Activated CD4-positive, alpha-beta T cell treated with anti-CD3 and anti-CD28 coated beads, Interleukin-2, amount 10 ng/mL, durations not matched to agents 7 days and 5 days (primary cell): ENCODE measurements at regions not wholly inside any gene's neighbourhood (a gene's known extent, or its start where the extent isn't known, plus 50 kb on each side); places are given as distances from the start of the nearest gene placed in this dataset.
"Not testable (repeated sequence)": the region's sequence is repeated elsewhere in the genome, so short reads cannot be mapped to it uniquely, and the experiment has no call there.

Experiments used
- CTCF ChIA-PET: fragments of 350-600 bp; sonication (Branson Sonifier 250); formaldehyde crosslinking; loops from one replicate; lab custom pipeline; 2021; ENCODE audit warnings: antibody characterized with exemption; lab: Charles Lee
- POLR2A ChIA-PET: fragments of 350-600 bp; sonication (Branson Sonifier 250); formaldehyde crosslinking; loops from one replicate; lab custom pipeline; 2021; ENCODE audit warnings: antibody characterized with exemption; lab: Charles Lee
- DNase-seq: peaks from one replicate; pipeline ENCODE4 v3.0.0-alpha.2; 2020
- H3K27ac Mint-ChIP-seq: one replicate; pipeline ENCODE4 v1.8.0; 2021; ENCODE audit warnings: mild to moderate bottlenecking, moderate library complexity, mixed read lengths
- H3K27me3 Mint-ChIP-seq: one replicate; pipeline ENCODE4 v1.8.0; 2021; ENCODE audit warnings: mixed read lengths
- H3K36me3 Mint-ChIP-seq: one replicate; pipeline ENCODE4 v1.8.0; 2021; ENCODE audit warnings: low read depth, mixed read lengths
- H3K4me1 Mint-ChIP-seq: one replicate; pipeline ENCODE4 v1.8.0; 2021; ENCODE audit warnings: mixed read lengths
- H3K4me3 Mint-ChIP-seq: one replicate; pipeline ENCODE4 v1.8.0; 2021; ENCODE audit warnings: mild to moderate bottlenecking, moderate library complexity, mixed read lengths
- H3K9me3 Mint-ChIP-seq: one replicate; pipeline ENCODE4 v1.8.0; 2021; ENCODE audit warnings: mixed read lengths

DNA sequence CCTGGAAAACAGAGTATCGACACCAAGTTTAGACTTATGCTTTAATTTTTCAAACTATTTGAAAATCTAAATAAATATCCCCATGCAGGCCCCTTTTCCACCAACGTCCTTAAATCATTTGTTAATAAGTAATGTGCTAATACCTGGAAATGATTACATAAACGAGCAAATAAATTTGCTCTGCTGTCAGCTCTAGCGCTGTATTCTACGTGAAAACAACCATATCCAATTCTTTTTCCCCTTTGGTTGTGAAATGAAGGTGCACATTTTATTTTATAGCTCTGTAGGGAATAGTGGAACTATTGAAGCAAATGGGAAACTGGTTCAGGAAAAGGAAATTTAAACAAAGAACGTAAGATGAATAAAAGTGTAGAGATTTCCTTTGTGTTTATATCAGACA, 137.7 kb upstream of the ZNF608 start:
- Mint-ChIP-seq H3K4me1 (no peaks in the 10 kb centered on the region), H3K4me3 (no peak overlapping the region), H3K36me3 (no peaks in the 10 kb centered on the region), H3K9me3 (no peaks in the 10 kb centered on the region), H3K27me3 (no peaks in the 10 kb centered on the region), H3K27ac (no peak overlapping the region)
- ChIA-PET CTCF (interaction anchor here (0.8 kb wide), 1 partner anchor 10 kb away, joined by 3 read pairs; no protein-coding TSS in a partner anchor), POLR2A (no interaction called here)
- DNase-seq = no peak

DNA sequence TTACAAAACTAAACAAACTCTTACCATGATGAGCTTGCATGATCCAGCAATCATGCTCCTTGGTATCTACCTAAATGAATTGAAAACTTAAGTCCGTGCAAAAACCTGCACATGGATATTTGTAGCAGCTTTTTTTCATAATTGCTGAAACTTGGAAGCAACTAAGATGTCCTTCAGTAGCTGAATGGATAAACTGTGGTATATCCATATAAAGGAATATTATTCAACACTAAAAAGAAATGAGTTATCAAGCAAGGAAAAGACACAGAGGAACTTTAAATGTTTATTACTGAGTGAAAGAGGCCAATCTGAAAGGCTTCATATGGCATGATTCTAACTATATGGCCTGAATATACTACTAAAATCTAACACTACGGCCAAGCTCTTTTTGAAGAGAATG, 139.1 kb upstream of the ZNF608 start:
- ChIA-PET CTCF (no interaction called here), POLR2A (no interaction called here)
- Mint-ChIP-seq H3K36me3 (no peaks in the 10 kb centered on the region), H3K27me3 (no peaks in the 10 kb centered on the region), H3K27ac (no peak overlapping the region), H3K4me1 (no peaks in the 10 kb centered on the region), H3K9me3 (no peaks in the 10 kb centered on the region), H3K4me3 (no peak overlapping the region)
- no peak for DNase-seq

DNA sequence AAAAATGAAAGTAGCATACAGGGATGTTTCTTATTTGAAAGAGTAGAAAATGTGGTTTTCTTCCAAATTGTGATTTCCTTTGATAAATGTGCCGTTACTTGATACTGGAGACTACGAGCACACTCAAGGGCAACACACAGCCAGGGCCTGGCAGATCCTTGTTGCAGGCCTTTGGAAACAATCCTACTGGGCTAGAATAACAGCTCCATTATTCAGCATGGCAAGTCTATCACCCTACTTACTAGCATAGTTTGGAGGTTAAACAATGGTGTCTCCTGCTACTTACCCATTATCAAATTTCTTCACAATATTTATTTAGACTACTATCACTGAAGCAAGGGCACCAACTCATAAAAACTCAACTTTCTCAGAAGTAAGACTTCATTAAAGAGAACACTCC, 140.8 kb upstream of the ZNF608 start:
- Mint-ChIP-seq H3K36me3 (no peaks in the 10 kb centered on the region), H3K27ac (no peak overlapping the region), H3K4me1 (no peaks in the 10 kb centered on the region), H3K27me3 (no peaks in the 10 kb centered on the region), H3K4me3 (no peak overlapping the region), H3K9me3 (no peaks in the 10 kb centered on the region)
- CTCF ChIA-PET = no interaction called here
- DNase-seq = no peak
- POLR2A ChIA-PET = no interaction called here

DNA sequence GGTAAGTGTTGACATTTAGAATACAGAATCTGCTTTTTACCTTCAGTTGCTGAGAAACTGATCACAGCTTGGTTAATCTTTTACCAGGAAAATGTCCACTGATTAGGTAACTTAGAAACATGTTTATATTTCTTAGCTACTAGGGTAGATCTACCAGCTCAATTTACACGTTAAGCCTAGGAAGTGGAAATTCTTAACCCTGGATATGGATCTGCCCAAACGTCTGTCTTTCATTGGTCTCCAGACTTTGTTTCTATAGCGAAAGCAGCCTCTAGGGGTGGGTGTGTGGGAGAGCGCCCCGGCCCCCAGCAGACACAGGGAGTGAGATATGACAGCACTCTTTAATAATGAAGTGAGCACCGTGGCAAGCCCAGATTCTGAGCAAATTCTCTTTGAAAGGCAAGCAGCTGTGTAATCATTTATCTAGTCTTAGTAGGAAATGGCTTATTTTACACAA, 141.6 kb upstream of the ZNF608 start:
- no peak overlapping the region for H3K4me3 Mint-ChIP-seq
- no peak overlapping the region for H3K27ac Mint-ChIP-seq
- no peaks in the 10 kb centered on the region for H3K36me3 Mint-ChIP-seq
- peaks cover 3% of the 10 kb centered on the region for H3K9me3 Mint-ChIP-seq
- H3K27me3 Mint-ChIP-seq = no peaks in the 10 kb centered on the region
- POLR2A ChIA-PET = no interaction called here
- H3K4me1 Mint-ChIP-seq = no peaks in the 10 kb centered on the region
- DNase-seq = no peak
- CTCF ChIA-PET = no interaction called here

DNA sequence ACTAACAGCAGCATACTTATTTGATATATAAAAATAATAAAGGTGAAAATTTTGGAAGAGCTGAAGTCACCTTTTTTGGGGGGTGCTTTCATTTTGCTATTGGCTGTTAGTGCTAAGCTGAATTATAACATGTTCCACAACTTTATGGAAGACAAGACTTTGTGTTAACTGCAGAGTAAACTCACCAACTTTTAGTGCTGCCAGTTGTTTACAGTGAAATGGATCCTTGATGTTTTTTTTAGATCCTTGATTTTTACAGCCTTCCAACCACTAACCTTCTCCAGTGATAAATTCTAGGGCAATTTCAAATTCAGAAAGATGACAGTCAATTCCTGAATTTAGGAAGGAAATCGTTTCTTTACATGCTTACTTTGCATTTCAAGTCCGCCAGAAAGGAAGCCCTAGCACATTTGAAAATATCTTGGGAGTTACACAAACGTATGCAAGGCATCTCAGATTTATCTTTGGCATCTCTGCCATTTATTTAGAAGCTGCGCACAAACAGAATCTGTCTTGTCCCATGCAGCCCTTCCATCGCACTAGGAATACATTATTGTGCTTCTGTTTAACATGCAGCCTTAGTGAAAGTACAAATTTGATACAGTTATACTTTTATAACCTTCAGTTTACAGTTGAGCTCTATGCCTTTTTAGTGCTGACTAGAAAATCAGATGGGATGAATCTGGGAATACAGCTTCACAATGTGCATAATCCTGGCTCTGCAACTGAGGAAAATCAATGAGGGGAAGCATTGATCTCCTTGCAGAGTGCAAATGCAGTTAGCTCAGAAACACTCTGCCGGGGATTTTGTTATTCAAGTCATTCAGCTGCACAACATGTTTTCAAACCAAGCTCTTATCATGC, 142.4 kb upstream of the ZNF608 start:
- Mint-ChIP-seq H3K36me3 (no peaks in the 10 kb centered on the region), H3K4me3 (no peak overlapping the region), H3K27ac (no peak overlapping the region), H3K27me3 (no peaks in the 10 kb centered on the region), H3K9me3 (peaks cover 3% of the 10 kb centered on the region), H3K4me1 (no peaks in the 10 kb centered on the region)
- DNase-seq = no peak
- POLR2A ChIA-PET = no interaction called here
- CTCF ChIA-PET = no interaction called here

DNA sequence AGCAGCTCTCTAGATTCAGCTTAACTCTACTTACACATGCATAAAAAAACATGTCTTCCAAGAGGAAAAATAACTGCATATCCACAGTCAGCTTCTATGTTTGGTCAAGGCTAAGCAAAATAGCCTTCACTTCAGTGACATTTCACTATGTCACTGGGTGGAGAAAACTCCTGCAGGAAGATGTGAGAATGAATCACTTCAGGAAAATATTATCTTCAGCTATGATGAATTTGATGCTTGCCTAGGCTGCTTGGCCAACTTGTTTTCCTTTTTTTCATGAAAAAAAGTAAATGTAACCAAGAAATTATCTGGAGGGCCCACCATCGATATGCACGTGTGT, 143.0 kb upstream of the ZNF608 start:
- DNase-seq = no peak
- Mint-ChIP-seq H3K27me3 (no peaks in the 10 kb centered on the region), H3K4me1 (no peaks in the 10 kb centered on the region), H3K4me3 (no peak overlapping the region), H3K36me3 (no peaks in the 10 kb centered on the region), H3K27ac (no peak overlapping the region), H3K9me3 (peaks cover 3% of the 10 kb centered on the region)
- ChIA-PET CTCF (no interaction called here), POLR2A (no interaction called here)

DNA sequence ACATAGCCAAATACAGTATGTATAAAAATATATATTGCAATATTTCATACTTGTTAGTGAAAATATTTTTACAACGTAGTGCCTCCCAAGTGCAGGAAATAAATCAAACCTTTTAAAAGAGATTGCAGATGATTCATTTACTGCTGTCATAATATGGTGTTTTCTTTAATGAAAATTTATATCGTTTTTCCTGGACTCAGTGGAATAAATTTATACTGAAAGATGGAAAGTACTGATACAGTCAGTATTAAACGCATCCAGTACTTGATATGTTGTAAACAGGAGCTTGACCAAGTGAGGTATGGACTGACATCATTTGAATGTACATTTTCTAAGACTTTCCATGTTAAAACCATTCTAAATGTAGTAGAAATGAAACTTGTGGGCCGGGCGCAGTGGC, 143.4 kb upstream of the ZNF608 start:
- Mint-ChIP-seq H3K36me3 (no peaks in the 10 kb centered on the region), H3K9me3 (peaks cover 3% of the 10 kb centered on the region), H3K4me1 (no peaks in the 10 kb centered on the region), H3K27ac (no peak overlapping the region), H3K4me3 (no peak overlapping the region), H3K27me3 (no peaks in the 10 kb centered on the region)
- ChIA-PET POLR2A (no interaction called here), CTCF (no interaction called here)
- DNase-seq = no peak

DNA sequence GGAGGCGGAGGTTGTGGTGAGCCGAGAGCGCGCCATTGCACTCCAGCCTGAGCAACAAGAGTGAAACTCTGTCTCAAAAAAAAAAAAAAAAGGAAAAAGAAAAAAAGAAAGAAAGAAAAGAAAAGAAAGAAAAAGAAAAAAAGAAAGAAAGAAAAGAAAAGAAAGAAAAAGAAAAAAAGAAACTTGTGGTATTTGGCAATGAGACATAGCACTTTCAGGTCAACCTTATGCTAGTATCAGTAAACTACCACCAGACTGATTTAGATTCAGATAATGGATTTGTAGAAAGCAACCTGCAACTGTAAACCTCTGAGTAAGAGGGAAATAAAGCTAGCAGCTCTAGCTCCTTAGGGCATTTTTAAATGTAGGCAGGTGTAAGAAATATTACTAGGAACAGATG, 144.0 kb upstream of the ZNF608 start:
- H3K9me3 Mint-ChIP-seq, H3K27me3 Mint-ChIP-seq, CTCF ChIA-PET, H3K4me1 Mint-ChIP-seq, H3K27ac Mint-ChIP-seq, H3K36me3 Mint-ChIP-seq, H3K4me3 Mint-ChIP-seq, POLR2A ChIA-PET, DNase-seq: not testable (repeated sequence)

DNA sequence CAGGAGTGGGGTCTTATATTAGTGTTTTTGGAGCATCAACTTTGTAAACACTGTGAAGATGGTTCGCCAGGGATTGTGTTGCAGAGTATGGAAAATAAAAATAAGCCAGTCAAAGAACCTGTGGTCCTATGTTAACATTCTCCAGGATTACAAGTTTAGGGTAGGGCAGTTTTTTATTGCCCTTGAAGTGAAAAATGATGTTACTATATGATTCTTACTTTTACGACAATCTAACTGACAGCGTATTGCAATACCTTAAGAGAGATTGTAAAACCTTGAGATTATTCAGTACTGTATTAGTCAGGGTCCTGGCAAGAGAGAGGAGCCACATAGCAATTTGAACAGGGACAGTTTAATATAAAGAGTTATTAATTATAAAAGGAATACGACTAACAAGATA, 144.7 kb upstream of the ZNF608 start:
- H3K4me3 Mint-ChIP-seq = no peak overlapping the region
- H3K27ac Mint-ChIP-seq = no peak overlapping the region
- POLR2A ChIA-PET = no interaction called here
- H3K27me3 Mint-ChIP-seq = no peaks in the 10 kb centered on the region
- H3K4me1 Mint-ChIP-seq = no peaks in the 10 kb centered on the region
- H3K9me3 Mint-ChIP-seq = peaks cover 3% of the 10 kb centered on the region
- CTCF ChIA-PET = no interaction called here
- no peaks in the 10 kb centered on the region for H3K36me3 Mint-ChIP-seq
- DNase-seq = no peak

DNA sequence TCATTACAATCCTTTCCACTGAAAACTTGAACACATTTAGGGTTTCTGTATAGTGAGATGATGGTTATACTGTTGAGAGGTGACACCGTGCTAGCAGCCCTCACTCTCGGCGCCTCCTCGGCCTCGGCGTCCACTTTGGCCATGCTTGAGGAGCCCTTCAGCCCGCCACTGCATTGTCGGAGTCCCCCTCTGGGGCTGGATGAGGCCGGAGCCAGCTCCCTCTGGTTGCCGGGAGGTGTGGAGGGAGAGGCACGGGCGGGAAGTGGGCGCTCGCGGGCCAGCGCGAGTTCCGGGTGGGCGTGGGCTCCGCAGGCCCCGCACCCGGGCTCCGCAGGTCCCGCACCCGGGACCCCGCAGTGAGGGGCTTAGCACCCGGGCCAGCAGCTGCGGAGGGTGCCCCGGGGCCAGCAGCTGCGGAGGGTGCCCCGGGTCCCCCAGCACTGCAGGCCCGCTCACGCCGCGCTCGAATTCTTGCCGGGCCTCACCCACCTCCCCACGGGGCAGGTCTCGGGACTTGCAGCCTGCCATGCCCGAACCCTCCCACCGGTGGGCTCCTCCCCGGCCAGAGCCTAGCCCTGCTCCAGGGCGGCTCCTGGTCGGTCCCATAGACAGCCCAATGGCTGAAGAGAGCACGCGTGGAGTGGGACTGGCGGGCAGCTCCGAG, 145.9 kb upstream of the ZNF608 start:
- Mint-ChIP-seq H3K27me3 (no peaks in the 10 kb centered on the region), H3K4me1 (no peaks in the 10 kb centered on the region), H3K9me3 (peaks cover 3% of the 10 kb centered on the region), H3K27ac (no peak overlapping the region), H3K4me3 (no peak overlapping the region), H3K36me3 (no peaks in the 10 kb centered on the region)
- POLR2A ChIA-PET = no interaction called here
- CTCF ChIA-PET = interaction anchor here (1.0 kb wide), 1 partner anchor 21 kb away, joined by 3 read pairs; no protein-coding TSS in a partner anchor
- DNase-seq = no peak

DNA sequence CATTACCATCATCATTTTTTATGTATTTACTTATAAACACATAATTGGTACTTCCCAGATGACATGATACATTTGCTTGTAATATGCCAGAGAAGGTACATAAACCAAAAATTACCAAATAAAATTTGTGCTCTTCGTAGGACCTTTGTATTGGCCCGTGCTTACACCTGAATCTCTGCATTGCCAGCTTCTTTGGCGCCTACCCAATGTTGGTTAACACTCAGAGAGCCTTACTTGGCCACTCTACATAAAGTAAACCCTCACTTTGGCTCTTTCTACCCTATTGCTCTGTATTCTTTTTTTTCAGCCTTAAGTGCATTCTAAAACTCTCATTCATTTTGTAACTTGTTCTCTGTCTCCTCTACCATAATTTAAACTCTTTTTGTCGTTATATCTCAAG, 148.1 kb upstream of the ZNF608 start:
- CTCF ChIA-PET = interaction anchor here (1.1 kb wide), 1 partner anchor 11 kb away, joined by 3 read pairs; no protein-coding TSS in a partner anchor
- H3K27ac Mint-ChIP-seq = no peak overlapping the region
- POLR2A ChIA-PET = no interaction called here
- no peaks in the 10 kb centered on the region for H3K36me3 Mint-ChIP-seq
- peaks cover 3% of the 10 kb centered on the region for H3K9me3 Mint-ChIP-seq
- H3K27me3 Mint-ChIP-seq = no peaks in the 10 kb centered on the region
- no peak for DNase-seq
- no peaks in the 10 kb centered on the region for H3K4me1 Mint-ChIP-seq
- H3K4me3 Mint-ChIP-seq = no peak overlapping the region

DNA sequence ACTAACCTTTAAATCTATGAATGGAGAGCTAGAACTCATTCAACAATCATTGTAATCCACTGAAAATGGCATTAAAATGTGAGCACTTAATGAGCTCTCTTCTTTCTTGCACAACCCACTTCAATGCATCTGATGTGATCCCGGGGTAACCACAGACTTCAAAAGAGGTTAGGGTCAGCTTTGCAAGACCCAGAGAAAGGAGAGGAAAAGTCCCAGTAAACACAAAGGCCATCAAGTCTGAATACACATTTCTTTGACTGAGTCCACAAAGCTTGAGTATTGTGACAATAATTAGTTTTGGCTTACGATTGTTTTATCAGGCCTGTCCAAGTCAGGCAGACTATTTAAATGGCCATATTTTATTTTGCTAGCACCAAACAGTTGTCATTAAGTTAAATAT, 148.8 kb upstream of the ZNF608 start:
- H3K27ac Mint-ChIP-seq = no peak overlapping the region
- no peaks in the 10 kb centered on the region for H3K27me3 Mint-ChIP-seq
- no peak for DNase-seq
- H3K9me3 Mint-ChIP-seq = peaks cover 3% of the 10 kb centered on the region
- H3K4me1 Mint-ChIP-seq = no peaks in the 10 kb centered on the region
- no peak overlapping the region for H3K4me3 Mint-ChIP-seq
- H3K36me3 Mint-ChIP-seq = no peaks in the 10 kb centered on the region
- CTCF ChIA-PET = no interaction called here
- POLR2A ChIA-PET = no interaction called here

DNA sequence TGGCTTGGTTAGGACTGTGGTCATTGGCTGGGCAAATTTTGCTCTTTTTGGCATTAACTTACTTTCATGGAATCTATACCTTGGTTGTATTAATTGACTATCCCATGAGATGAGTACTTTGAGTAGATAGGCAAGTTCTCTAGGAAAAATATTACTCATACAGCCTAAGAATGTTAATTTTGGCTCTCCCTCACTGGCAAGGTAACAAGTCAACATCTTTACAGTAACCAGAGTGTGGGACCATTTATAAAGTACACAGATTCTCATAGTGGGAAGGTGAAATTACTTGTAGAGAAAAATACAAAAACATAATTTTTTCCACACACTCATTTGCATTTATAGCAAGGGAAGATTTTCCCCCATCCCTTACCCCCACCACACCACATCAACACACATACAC, 154.6 kb upstream of the ZNF608 start:
- H3K4me3 Mint-ChIP-seq = no peak overlapping the region
- no peak for DNase-seq
- H3K36me3 Mint-ChIP-seq = no peaks in the 10 kb centered on the region
- H3K27ac Mint-ChIP-seq = no peak overlapping the region
- no peaks in the 10 kb centered on the region for H3K9me3 Mint-ChIP-seq
- H3K4me1 Mint-ChIP-seq = peaks cover 10% of the 10 kb centered on the region
- POLR2A ChIA-PET = no interaction called here
- H3K27me3 Mint-ChIP-seq = no peaks in the 10 kb centered on the region
- CTCF ChIA-PET = no interaction called here
